K562 (cell line): ENCODE measurements at regions not wholly inside any gene's neighbourhood (a gene's known extent, or its start where the extent isn't known, plus 50 kb on each side); places are given as distances from the start of the nearest gene placed in this dataset.

Experiments used
- ATF7 ChIP-seq: fragments of 450-650 bp; IDR thresholded peaks from 2 replicates; pipeline ENCODE4 v1.7.1; 2014; ENCODE audit warnings: mild to moderate bottlenecking, moderate library complexity
- BHLHE40 ChIP-seq: IDR thresholded peaks from 2 replicates; pipeline ENCODE4 v1.6.1; 2011; ENCODE audit warnings: low read length, improper control_type of control experiment
- HDAC1 ChIP-seq, 2 experiments: fragments of 450-650 bp; IDR thresholded peaks; 2 replicates each; pipeline ENCODE4 v1.6.1; 2016 to 2017; ENCODE audit warnings: inconsistent platforms in 1 of 2, mild to moderate bottlenecking in 1 of 2, moderate library complexity in 1 of 2
- LARP7 ChIP-seq: fragments of 450-650 bp; IDR thresholded peaks from 2 replicates; pipeline ENCODE4 v1.6.1; 2016
- MTA2 ChIP-seq: fragments of 450-650 bp; IDR thresholded peaks from 2 replicates; pipeline ENCODE4 v1.6.1; 2016; ENCODE audit warnings: low read depth
- NBN ChIP-seq: fragments of 450-650 bp; IDR thresholded peaks from 2 replicates; pipeline ENCODE4 v1.6.1; 2016; ENCODE audit warnings: low read depth, mild to moderate bottlenecking
- NFIX ChIP-seq: fragments of 250-450 bp; sonication (Bioruptor Pico); IDR thresholded peaks from 2 replicates; pipeline ENCODE4 v1.4.0; 2020; ENCODE audit warnings: low read depth, mild to moderate bottlenecking, moderate library complexity
- POLR3G ChIP-seq: IDR thresholded peaks from 2 replicates; pipeline ENCODE4 v1.6.1; 2011; ENCODE audit not compliant: insufficient read length, insufficient replicate concordance; ENCODE audit errors: extremely low read depth
- POU5F1 ChIP-seq: fragments of 150-350 bp; IDR thresholded peaks from 2 replicates; pipeline ENCODE4 v1.6.1; 2014; ENCODE audit warnings: borderline replicate concordance, low read length, low read depth, mild to moderate bottlenecking; ENCODE audit not compliant: partially characterized antibody
- PREB ChIP-seq: sonication (generic); formaldehyde crosslinking; IDR thresholded peaks from 2 replicates; pipeline ENCODE4 v1.8.1; 2023; ENCODE audit warnings: mild to moderate bottlenecking, missing genetic modification reagents
- PRPF4 ChIP-seq: fragments of 200-400 bp; formaldehyde crosslinking; IDR thresholded peaks from one replicate; pipeline ENCODE4 v1.6.1; 2017; ENCODE audit warnings: low read length, low read depth, mild to moderate bottlenecking; ENCODE audit not compliant: insufficient read depth, poor library complexity, severe bottlenecking
- RBM22 ChIP-seq: fragments of 200-400 bp; formaldehyde crosslinking; IDR thresholded peaks from 2 replicates; pipeline ENCODE4 v1.6.1; 2018; ENCODE audit warnings: low read length, low read depth; ENCODE audit not compliant: poor library complexity, severe bottlenecking
- RERE ChIP-seq: sonication (generic); formaldehyde crosslinking; IDR thresholded peaks from 2 replicates; pipeline ENCODE4 v1.8.0; 2023; ENCODE audit warnings: missing genetic modification reagents, mild to moderate bottlenecking, borderline replicate concordance
- RHOXF2B ChIP-seq: fragments of 250-450 bp; sonication (Bioruptor Pico); conservative IDR thresholded peaks from 2 replicates; pipeline ENCODE4 v1.5.1; 2021
- TFAM ChIP-seq: fragments of 250-450 bp; sonication (Bioruptor Pico); conservative IDR thresholded peaks from 2 replicates; pipeline ENCODE4 v1.5.0; 2021; ENCODE audit warnings: mild to moderate bottlenecking, moderate library complexity
- U2AF1 ChIP-seq: fragments of 200-400 bp; formaldehyde crosslinking; optimal IDR thresholded peaks from 2 replicates; pipeline ENCODE3; 2017; ENCODE audit warnings: mild to moderate bottlenecking, low read depth, low read length, moderate library complexity
- YY1 ChIP-seq, 3 experiments: IDR thresholded peaks; 2 replicates each; pipeline ENCODE4 v1.6.1; 2011; ENCODE audit warnings: low read length in 2 of 3, mild to moderate bottlenecking in 2 of 3, moderate library complexity in 2 of 3, borderline replicate concordance in 1 of 3, control low read depth in 1 of 3, low read depth in 1 of 3; ENCODE audit not compliant: insufficient read depth in 3 of 3, insufficient replicate concordance in 2 of 3, control insufficient read depth in 1 of 3, insufficient read length in 1 of 3; ENCODE audit errors: extremely low read depth in 1 of 3
- ZBTB34 ChIP-seq: fragments of 250-450 bp; sonication (Bioruptor Pico); IDR thresholded peaks from 2 replicates; pipeline ENCODE4 v1.8.0; 2021; ENCODE audit warnings: mild to moderate bottlenecking, moderate library complexity
- ZFX ChIP-seq: sonication (generic); formaldehyde crosslinking; IDR thresholded peaks from 2 replicates; pipeline ENCODE4 v1.8.0; 2022; ENCODE audit warnings: mild to moderate bottlenecking, missing genetic modification reagents, moderate library complexity
- ZNF146 ChIP-seq: IDR thresholded peaks from one replicate; pipeline ENCODE4 v1.6.1; 2018; ENCODE audit warnings: missing compliant biosample characterization; ENCODE audit not compliant: unreplicated experiment
- ZNF212 ChIP-seq: fragments of 450-650 bp; formaldehyde crosslinking; IDR thresholded peaks from 2 replicates; pipeline ENCODE4 v1.4.0; 2020; ENCODE audit warnings: mild to moderate bottlenecking
- ZNF589 ChIP-seq: fragments of 200-800 bp; sonication (Bioruptor generic); IDR thresholded peaks from 2 replicates; pipeline ENCODE4 v1.6.1; 2016; ENCODE audit warnings: low read depth, missing genetic modification characterization, missing compliant biosample characterization

DNA sequence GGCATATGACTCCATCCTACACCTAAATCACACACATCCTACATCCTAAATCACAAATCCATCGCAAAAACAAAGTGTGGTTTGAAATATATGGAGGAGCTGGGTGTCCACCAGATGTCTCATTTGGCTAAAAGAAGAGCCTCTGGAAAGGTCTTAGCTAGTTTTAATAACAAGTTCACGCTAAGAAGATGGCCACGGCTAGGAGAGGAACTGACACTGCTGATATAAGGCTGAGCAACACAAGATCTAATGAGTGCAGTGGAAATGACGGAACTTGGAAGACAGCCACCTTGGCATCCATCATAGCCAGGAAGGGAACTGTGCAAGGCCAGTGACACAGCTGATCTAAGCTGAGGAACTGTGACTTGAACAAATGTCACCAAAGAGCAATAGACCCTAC is 60.0 kb upstream of the AGAP1 start (continued):
- TF ChIP-seq TFAM (CRISPR knock-in tag) (no peak), ZNF146 (CRISPR knock-in tag) (no peak), HDAC1 (IDR thresholded peaks at IDR 0.05) (no peak), ZNF212 (CRISPR knock-in tag) (no peak), POLR3G (no peak), U2AF1 (no peak), PRPF4 (no peak), PREB (CRISPR knock-in tag) (no peak), MTA2 (no peak), YY1 (IDR thresholded peaks at IDR 0.05; ENCODE audit: borderline replicate concordance in 1 of 3, control insufficient read depth in 1 of 3, extremely low read depth in 1 of 3, insufficient read depth in 3 of 3, insufficient read length in 1 of 3, insufficient replicate concordance in 2 of 3, low read depth in 1 of 3, low read length in 2 of 3) (peak in 2 of 3 experiments; percentile 27 to 51), RHOXF2B (no peak), RERE (CRISPR knock-in tag) (no peak), LARP7 (no peak), ZFX (CRISPR knock-in tag) (no peak), ZBTB34 (CRISPR knock-in tag) (no peak), BHLHE40 (0 out of 2 replicates have a peak, but pooled peaks have one; percentile 30), NFIX (CRISPR knock-in tag) (no peak), ZNF589 (CRISPR knock-in tag) (0 out of 2 replicates have a peak, but pooled peaks have one; percentile 32), NBN (no peak), ATF7 (0 out of 2 replicates have a peak, but pooled peaks have one; percentile 35), RBM22 (no peak), POU5F1 (no peak)
